C4-2B (cell line): ENCODE measurements at regions not wholly inside any gene's neighbourhood (a gene's known extent, or its start where the extent isn't known, plus 50 kb on each side); places are given as distances from the start of the nearest gene placed in this dataset.

Source experiments
- CTCF ChIP-seq: fragments of 450-650 bp; conservative IDR thresholded peaks from 2 replicates; pipeline ENCODE4 v1.5.1; 2017; ENCODE audit warnings: mild to moderate bottlenecking
- ZFX ChIP-seq: fragments of 450-650 bp; IDR thresholded peaks from 2 replicates; pipeline ENCODE4 v1.6.1; 2017

GRCh38 chr10:71090801-71091200 is 121.6 kb upstream of the UNC5B start:
- TF ChIP-seq CTCF = no peak
- TF ChIP-seq ZFX = no peak
